WTC11 (cell line): ENCODE measurements at regions not wholly inside any gene's neighbourhood (a gene's known extent, or its start where the extent isn't known, plus 50 kb on each side); places are given as distances from the start of the nearest gene placed in this dataset.

Experiments
- ATAC-seq: fragments of 200-7000 bp; cut with Tn5 transposase; 2 replicates; pipeline ENCODE4 v1.10.0; 2021; ENCODE audit warnings: mild to moderate bottlenecking, moderate library complexity
- CTCF ChIA-PET: fragments of 300-600 bp; sonication (Branson Sonifier 250); formaldehyde crosslinking; loops from one replicate; lab custom pipeline; 2021; ENCODE audit warnings: antibody characterized with exemption; lab: Charles Lee
- POLR2A ChIA-PET: fragments of 350-600 bp; sonication (Branson Sonifier 250); formaldehyde crosslinking; loops from one replicate; lab custom pipeline; 2021; ENCODE audit warnings: antibody characterized with exemption; lab: Charles Lee
- DNase-seq: peaks from one replicate; pipeline ENCODE4 v3.0.0; 2021; ENCODE audit warnings: low spot score
- H3K27ac Mint-ChIP-seq: 2 replicates; pipeline ENCODE4 v1.8.0; 2021; ENCODE audit warnings: mixed read lengths
- H3K27me3 Mint-ChIP-seq: 2 replicates; pipeline ENCODE4 v1.8.0; 2021; ENCODE audit warnings: low read depth, mild to moderate bottlenecking, moderate library complexity, mixed read lengths
- H3K36me3 Mint-ChIP-seq: 2 replicates; pipeline ENCODE4 v1.8.0; 2021; ENCODE audit warnings: mixed read lengths
- H3K4me1 Mint-ChIP-seq: 2 replicates; pipeline ENCODE4 v1.8.0; 2022; ENCODE audit warnings: mixed read lengths
- H3K4me3 Mint-ChIP-seq: 2 replicates; pipeline ENCODE4 v1.8.0; 2021; ENCODE audit warnings: mild to moderate bottlenecking, moderate library complexity, mixed read lengths
- H3K9me3 Mint-ChIP-seq: 2 replicates; pipeline ENCODE4 v1.8.0; 2021; ENCODE audit warnings: mixed read lengths
- AFF4 ChIP-seq: sonication (generic); formaldehyde crosslinking; IDR thresholded peaks from 2 replicates; pipeline ENCODE4 v1.8.1; 2023; ENCODE audit warnings: mild to moderate bottlenecking, missing genetic modification reagents, borderline replicate concordance
- ATF1 ChIP-seq: sonication (generic); formaldehyde crosslinking; IDR thresholded peaks from 2 replicates; pipeline ENCODE4 v1.8.1; 2023; ENCODE audit warnings: mild to moderate bottlenecking, moderate library complexity, missing genetic modification reagents
- CBFB ChIP-seq: sonication (generic); formaldehyde crosslinking; IDR thresholded peaks from 2 replicates; pipeline ENCODE4 v1.8.1; 2022; ENCODE audit warnings: mild to moderate bottlenecking, low read depth, missing genetic modification reagents
- CREB1 ChIP-seq: sonication (generic); formaldehyde crosslinking; IDR thresholded peaks from 2 replicates; pipeline ENCODE4 v1.8.0; 2023; ENCODE audit warnings: mild to moderate bottlenecking, missing genetic modification reagents
- E2F1 ChIP-seq: sonication (generic); formaldehyde crosslinking; IDR thresholded peaks from 2 replicates; pipeline ENCODE4 v1.8.0; 2022; ENCODE audit warnings: mild to moderate bottlenecking, missing genetic modification reagents
- E2F5 ChIP-seq: sonication (generic); formaldehyde crosslinking; IDR thresholded peaks from 2 replicates; pipeline ENCODE4 v1.8.1; 2022; ENCODE audit warnings: mild to moderate bottlenecking, moderate library complexity, missing genetic modification reagents
- EMX1 ChIP-seq: fragments of 250-450 bp; sonication (Bioruptor Pico); IDR thresholded peaks from 2 replicates; pipeline ENCODE4 v1.8.0; 2021; ENCODE audit warnings: mild to moderate bottlenecking
- FOXK1 ChIP-seq: sonication (generic); formaldehyde crosslinking; IDR thresholded peaks from 2 replicates; pipeline ENCODE4 v1.8.0; 2022; ENCODE audit warnings: mild to moderate bottlenecking, moderate library complexity, missing genetic modification reagents
- HMGA2 ChIP-seq: fragments of 250-450 bp; sonication (Bioruptor Pico); IDR thresholded peaks from 2 replicates; pipeline ENCODE4 v1.4.0; 2021; ENCODE audit warnings: mild to moderate bottlenecking, moderate library complexity
- IRF1 ChIP-seq: sonication (generic); formaldehyde crosslinking; IDR thresholded peaks from 2 replicates; pipeline ENCODE4 v1.8.0; 2023; ENCODE audit warnings: missing genetic modification reagents
- IRF2 ChIP-seq: sonication (generic); formaldehyde crosslinking; IDR thresholded peaks from 2 replicates; pipeline ENCODE4 v1.8.0; 2022; ENCODE audit warnings: low read depth, missing genetic modification reagents, borderline replicate concordance
- KAT7 ChIP-seq: sonication (generic); formaldehyde crosslinking; IDR thresholded peaks from 2 replicates; pipeline ENCODE4 v1.8.1; 2023; ENCODE audit warnings: missing genetic modification reagents, mild to moderate bottlenecking, borderline replicate concordance
- MLX ChIP-seq: sonication (generic); formaldehyde crosslinking; IDR thresholded peaks from 2 replicates; pipeline ENCODE4 v1.8.1; 2023; ENCODE audit warnings: mild to moderate bottlenecking, missing genetic modification reagents, moderate library complexity
- PRRX2 ChIP-seq: fragments of 250-450 bp; sonication (Bioruptor Pico); IDR thresholded peaks from 2 replicates; pipeline ENCODE4 v1.8.0; 2021; ENCODE audit warnings: mild to moderate bottlenecking
- TCF7 ChIP-seq: sonication (generic); formaldehyde crosslinking; IDR thresholded peaks from 2 replicates; pipeline ENCODE4 v1.8.0; 2022; ENCODE audit warnings: mild to moderate bottlenecking, low read depth, missing genetic modification reagents, moderate library complexity
- ZBTB43 ChIP-seq: sonication (generic); formaldehyde crosslinking; IDR thresholded peaks from 2 replicates; pipeline ENCODE4 v1.8.1; 2023; ENCODE audit warnings: mild to moderate bottlenecking, missing genetic modification reagents
- ZNF138 ChIP-seq: sonication (generic); formaldehyde crosslinking; conservative IDR thresholded peaks from 2 replicates; pipeline ENCODE4 v1.8.1; 2022; ENCODE audit warnings: mild to moderate bottlenecking, moderate library complexity, missing genetic modification reagents
- ZNF232 ChIP-seq: sonication (generic); formaldehyde crosslinking; IDR thresholded peaks from 2 replicates; pipeline ENCODE4 v1.8.0; 2022; ENCODE audit warnings: mild to moderate bottlenecking, missing genetic modification reagents
- ZNF317 ChIP-seq: sonication (generic); formaldehyde crosslinking; IDR thresholded peaks from 2 replicates; pipeline ENCODE4 v1.8.1; 2023; ENCODE audit warnings: low read depth, mild to moderate bottlenecking, moderate library complexity, missing genetic modification reagents, borderline replicate concordance
- ZSCAN18 ChIP-seq: fragments of 250-450 bp; sonication (Bioruptor Pico); IDR thresholded peaks from 2 replicates; pipeline ENCODE4 v2.1.2; 2022; ENCODE audit warnings: mild to moderate bottlenecking, moderate library complexity

- TF ChIP-seq AFF4 (CRISPR knock-in tag), result no peak
- no peak for TF ChIP-seq PRRX2 (CRISPR knock-in tag)
- TF ChIP-seq CBFB (CRISPR knock-in tag), result no peak
- no peak for TF ChIP-seq ATF1 (CRISPR knock-in tag)
- TF ChIP-seq ZBTB43 (CRISPR knock-in tag), result no peak
- TF ChIP-seq ZNF138, result no peak
Measured at GRCh38 chr9:80251778-80252177, 680.0 kb downstream of the TLE4 start (continued).

- peaks cover 15% of the 10 kb centered on the region for H3K9me3 Mint-ChIP-seq
- peaks cover 8% of the 10 kb centered on the region for H3K4me1 Mint-ChIP-seq
- TF ChIP-seq ZNF317 (CRISPR knock-in tag) (no peak), ZSCAN18 (no peak), E2F1 (no peak), MLX (CRISPR knock-in tag) (no peak), EMX1 (no peak), IRF2 (CRISPR knock-in tag) (no peak), ZNF232 (CRISPR knock-in tag) (no peak), HMGA2 (no peak), KAT7 (CRISPR knock-in tag) (no peak), TCF7 (no peak), IRF1 (CRISPR knock-in tag) (no peak), ATF1 (CRISPR knock-in tag) (no peak), FOXK1 (CRISPR knock-in tag) (no peak), E2F5 (no peak), CREB1 (no peak)
- H3K36me3 Mint-ChIP-seq, result peaks cover 6% of the 10 kb centered on the region; the same call in 1 of the 2 replicates
- no peaks in the 10 kb centered on the region for H3K27me3 Mint-ChIP-seq
- no peak overlapping the region for H3K4me3 Mint-ChIP-seq
- H3K27ac Mint-ChIP-seq, result no peak overlapping the region
- no peak for ATAC-seq
- ChIA-PET POLR2A (no interaction called here), CTCF (no interaction called here)
- DNase-seq, result no peak
Measured at GRCh38 chr9:80242022-80242421, 670.3 kb downstream of the TLE4 start.
